HFF-Myc (cell line): ENCODE measurements at regions not wholly inside any gene's neighbourhood (a gene's known extent, or its start where the extent isn't known, plus 50 kb on each side); places are given as distances from the start of the nearest gene placed in this dataset.

Experiments
- DNase-seq: peaks from one replicate; pipeline ENCODE4 v3.0.0-alpha.2; 2011; ENCODE audit warnings: low read depth; ENCODE audit errors: extremely low read depth
- H3K4me3 ChIP-seq: replicated peaks from 2 replicates; pipeline ENCODE4 v1.5.1; 2011; ENCODE audit warnings: low read depth, mild to moderate bottlenecking, control low read depth, low read length
- TF ChIP-seq, protein P1 (sequence below): IDR thresholded peaks from 2 replicates; pipeline ENCODE4 v1.5.1; 2012; ENCODE audit warnings: mild to moderate bottlenecking, low read depth, low read length, control low read depth; ENCODE audit errors: missing control alignments

DNA sequence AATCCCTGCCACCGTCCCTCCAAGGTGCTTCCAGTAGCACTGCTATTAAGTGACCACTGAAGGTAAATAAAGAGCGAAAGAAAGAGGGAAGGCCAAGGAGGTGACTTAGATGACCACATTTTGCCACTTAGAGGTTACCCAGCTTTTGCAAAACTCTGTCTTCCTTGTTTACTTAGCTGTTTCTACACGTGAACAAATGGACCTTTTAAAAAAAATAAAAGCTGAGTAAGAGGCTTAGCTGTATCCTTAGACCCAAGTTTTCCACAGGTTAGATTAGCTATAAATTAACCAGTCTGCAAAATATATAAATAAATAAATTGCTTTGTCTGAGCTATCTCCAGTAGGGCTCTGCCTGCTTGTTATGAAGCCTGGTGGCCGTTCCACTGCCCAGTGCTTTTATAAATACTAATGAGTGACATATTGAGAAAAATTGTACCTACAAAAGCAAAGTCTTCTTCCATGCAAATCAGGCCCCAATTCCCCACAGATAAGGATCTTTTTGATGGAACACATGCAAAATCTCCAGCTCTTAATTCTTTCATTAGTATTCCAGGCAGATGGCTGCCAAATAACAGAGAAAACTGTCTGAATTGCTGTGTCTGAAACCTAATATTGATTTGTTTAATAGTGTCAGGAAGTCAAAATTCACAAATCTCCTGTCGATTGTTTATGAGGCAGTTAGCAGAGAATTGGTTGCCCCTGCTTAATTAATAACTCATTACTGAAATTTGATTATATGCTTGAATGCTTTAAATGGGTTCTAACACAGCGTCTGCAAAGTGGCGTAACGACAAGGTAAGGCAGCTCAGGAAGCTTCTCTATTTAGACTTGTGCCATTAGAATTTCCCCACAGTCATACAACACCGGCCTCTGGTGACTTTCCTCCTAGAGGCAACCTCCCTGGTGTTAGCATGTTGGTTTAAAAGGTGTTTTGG, 176.7 kb downstream of the EMX2 start:
- TF ChIP-seq, protein P1, sequence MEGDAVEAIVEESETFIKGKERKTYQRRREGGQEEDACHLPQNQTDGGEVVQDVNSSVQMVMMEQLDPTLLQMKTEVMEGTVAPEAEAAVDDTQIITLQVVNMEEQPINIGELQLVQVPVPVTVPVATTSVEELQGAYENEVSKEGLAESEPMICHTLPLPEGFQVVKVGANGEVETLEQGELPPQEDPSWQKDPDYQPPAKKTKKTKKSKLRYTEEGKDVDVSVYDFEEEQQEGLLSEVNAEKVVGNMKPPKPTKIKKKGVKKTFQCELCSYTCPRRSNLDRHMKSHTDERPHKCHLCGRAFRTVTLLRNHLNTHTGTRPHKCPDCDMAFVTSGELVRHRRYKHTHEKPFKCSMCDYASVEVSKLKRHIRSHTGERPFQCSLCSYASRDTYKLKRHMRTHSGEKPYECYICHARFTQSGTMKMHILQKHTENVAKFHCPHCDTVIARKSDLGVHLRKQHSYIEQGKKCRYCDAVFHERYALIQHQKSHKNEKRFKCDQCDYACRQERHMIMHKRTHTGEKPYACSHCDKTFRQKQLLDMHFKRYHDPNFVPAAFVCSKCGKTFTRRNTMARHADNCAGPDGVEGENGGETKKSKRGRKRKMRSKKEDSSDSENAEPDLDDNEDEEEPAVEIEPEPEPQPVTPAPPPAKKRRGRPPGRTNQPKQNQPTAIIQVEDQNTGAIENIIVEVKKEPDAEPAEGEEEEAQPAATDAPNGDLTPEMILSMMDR: no peak
- no peak for DNase-seq
- no peak overlapping the region for H3K4me3 ChIP-seq

DNA sequence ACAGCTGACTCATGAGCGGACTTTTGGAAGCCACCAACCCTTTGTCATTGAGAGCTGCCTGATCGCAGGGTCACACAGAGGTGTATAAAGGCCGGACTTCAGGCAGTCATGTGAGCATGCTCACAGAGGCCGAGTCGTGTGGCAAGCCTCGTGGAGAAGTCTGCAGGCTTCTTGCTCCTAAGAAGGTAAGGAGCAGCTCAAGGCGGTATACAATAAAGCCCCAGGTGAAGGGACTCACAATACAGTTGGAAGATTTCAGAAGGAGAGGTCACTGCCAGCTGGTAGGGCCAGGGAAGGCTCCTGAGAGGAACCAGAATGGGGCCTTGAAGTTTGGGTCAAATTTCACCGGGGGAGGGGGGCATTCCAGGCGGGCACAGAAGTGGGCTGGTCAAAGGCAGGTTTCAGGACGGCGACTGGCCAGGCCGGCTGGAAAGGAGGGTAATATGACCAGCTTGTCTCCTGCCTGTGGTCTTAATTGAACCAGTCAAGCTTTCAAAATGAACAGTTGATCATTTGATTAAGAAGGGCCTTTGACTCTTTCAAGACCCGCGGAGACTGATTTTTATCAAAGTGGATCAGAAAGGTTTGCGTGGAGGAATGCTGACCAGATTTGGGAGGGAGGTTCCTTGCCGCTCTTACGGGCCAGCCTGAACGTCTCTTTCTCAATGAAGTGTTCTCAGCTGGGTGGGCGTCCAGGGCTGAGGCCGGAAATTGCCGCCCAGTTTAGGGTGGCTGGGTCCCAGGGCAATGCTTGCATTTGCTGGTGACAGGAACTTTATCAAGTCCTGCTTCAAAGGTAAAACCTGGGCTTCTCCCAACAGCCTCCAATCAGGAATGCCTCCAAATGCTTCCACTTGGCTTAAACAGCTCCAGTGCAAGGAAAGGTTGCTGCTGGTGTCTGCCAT, 178.6 kb downstream of the EMX2 start:
- DNase-seq: no peak
- no peak overlapping the region for H3K4me3 ChIP-seq
- TF ChIP-seq, protein P1: no peak

DNA sequence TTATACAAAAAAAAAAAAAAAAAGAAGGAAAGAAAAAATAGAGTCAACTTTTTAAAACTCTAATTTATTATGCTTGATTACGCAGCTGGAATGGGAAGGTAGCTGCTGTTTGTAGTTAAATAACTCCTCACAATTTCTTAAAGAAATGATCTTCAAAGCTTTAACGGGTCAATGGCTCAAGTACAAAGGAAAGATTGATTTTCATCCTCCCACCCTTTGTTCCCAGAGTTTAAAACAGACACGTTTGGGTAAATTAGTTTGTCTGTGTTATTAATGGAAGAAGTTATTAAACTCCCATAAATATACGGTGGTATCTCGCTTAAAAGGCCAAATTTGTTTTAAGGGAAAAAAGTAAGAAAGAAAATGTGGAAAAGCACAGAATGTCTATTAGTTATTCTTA, 179.3 kb downstream of the EMX2 start:
- TF ChIP-seq, protein P1: no peak
- H3K4me3 ChIP-seq: no peak overlapping the region
- no peak for DNase-seq

DNA sequence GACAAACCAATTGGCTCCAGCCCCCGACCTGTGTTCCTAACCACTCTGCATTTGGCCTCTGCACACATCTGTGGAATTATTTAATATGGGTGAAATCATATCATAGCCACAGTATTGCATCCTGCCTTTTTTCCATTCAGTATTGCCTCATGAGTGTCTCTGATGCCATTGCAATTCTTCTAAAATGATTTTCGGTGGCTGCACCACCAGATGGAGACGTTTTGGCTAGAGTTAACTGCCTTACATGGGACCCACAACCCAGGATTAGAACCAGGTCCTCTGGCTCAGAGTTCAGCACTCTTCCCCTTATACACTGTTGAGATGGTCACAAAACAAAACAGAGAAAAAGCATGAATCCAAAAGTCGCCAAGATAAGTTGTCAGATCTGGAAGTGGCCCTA, 180.8 kb downstream of the EMX2 start:
- DNase-seq: no peak
- no peak overlapping the region for H3K4me3 ChIP-seq
- TF ChIP-seq, protein P1: no peak

DNA sequence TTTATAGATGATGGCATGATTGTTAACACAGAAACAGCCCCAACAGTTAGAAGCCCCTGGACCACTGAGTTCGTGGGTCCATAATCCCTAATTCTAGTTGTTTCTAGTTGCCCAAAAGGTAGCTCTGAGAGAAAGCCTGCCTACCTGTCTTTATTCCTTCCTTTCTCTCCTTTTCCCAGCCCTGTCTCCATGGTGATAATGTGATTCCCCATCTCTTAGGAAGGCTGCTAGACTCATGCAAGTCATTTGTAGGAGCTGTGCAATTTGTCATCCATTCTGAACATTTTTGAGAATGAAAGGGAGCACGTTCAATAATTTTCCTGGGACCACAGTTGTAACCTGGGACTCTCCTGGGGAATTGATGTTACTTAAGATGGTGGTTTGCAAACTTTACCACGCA, 183.4 kb downstream of the EMX2 start:
- DNase-seq: no peak
- TF ChIP-seq, protein P1: no peak
- no peak overlapping the region for H3K4me3 ChIP-seq

DNA sequence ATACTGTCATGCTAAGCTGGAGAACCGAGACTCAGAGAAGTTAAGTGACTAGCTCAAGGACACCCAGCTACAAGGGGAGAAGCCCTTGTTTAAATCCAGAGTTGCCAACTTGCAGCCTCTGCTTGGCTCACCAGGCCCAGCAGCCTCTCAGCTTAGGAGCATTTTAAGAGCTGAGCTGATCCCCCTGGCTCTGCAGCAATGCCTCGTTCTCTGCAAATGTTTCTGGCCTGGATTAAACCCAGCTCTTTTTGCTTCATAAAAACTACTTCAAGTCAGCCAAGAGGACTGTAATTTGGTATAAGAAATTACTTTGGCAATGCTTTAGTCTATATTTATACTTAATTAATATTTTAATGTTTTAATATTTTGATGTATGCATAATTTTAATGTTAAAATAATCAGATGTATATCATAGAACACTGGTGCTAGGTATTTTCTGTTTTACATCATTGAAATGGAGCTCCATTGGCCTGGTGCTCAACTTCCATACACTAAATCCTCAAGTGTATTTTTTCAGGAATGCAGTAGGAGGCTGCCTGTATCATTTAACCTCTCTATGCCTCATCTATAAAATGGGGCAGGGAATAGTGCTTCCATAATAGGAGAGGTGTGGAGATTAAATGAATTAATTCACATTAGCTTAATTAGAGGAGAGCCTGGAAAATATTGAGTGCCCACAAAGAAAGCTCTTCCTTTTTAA, 184.2 kb downstream of the EMX2 start:
- no peak overlapping the region for H3K4me3 ChIP-seq
- TF ChIP-seq, protein P1: no peak
- no peak for DNase-seq
